Naive thymus-derived CD8-positive, alpha-beta T cell (primary cell): ENCODE measurements at regions not wholly inside any gene's neighbourhood (a gene's known extent, or its start where the extent isn't known, plus 50 kb on each side); places are given as distances from the start of the nearest gene placed in this dataset.
"Not testable (repeated sequence)": the region's sequence is repeated elsewhere in the genome, so short reads cannot be mapped to it uniquely, and the experiment has no call there.

ENCODE experiments used
- ATAC-seq, 2 donors: fragments of 150-1000 bp; cut with Tn5 transposase in 1 of 2; sonication (Bioruptor Pico), chemical (Tn5 transposase) in 1 of 2; 1 replicate in 1 of 2; 2 replicates in 1 of 2; pipeline ENCODE4 v1.10.0; 2021; ENCODE audit warnings: mild to moderate bottlenecking in 2 of 2, moderate library complexity in 2 of 2
- POLR2A ChIA-PET: fragments of 350-600 bp; sonication (Branson Sonifier 250); formaldehyde crosslinking; loops from one replicate; lab custom pipeline; 2021; ENCODE audit warnings: antibody characterized with exemption; lab: Charles Lee
- DNase-seq, 10 donors: peaks; one replicate each; pipeline versions ENCODE4 v3.0.0 to v3.0.0-alpha.2; 2020 to 2022
- H3K27ac Mint-ChIP-seq, 10 donors: one replicate each; pipeline ENCODE4 v1.8.0; 2020 to 2022; ENCODE audit warnings: mild to moderate bottlenecking in 10 of 10, mixed read lengths in 10 of 10, moderate library complexity in 4 of 10, inconsistent platforms in 1 of 10
- H3K27me3 Mint-ChIP-seq, 5 donors: one replicate each; pipeline ENCODE4 v1.8.0; 2021 to 2022; ENCODE audit warnings: mixed read lengths in 5 of 5
- H3K36me3 Mint-ChIP-seq, 3 donors: one replicate each; pipeline ENCODE4 v1.8.0; 2020 to 2022; ENCODE audit warnings: mixed read lengths in 3 of 3, mild to moderate bottlenecking in 2 of 3, inconsistent platforms in 1 of 3
- H3K4me1 Mint-ChIP-seq, 4 donors: one replicate each; pipeline ENCODE4 v1.8.0; 2021 to 2022; ENCODE audit warnings: mixed read lengths in 4 of 4
- H3K4me3 Mint-ChIP-seq, 10 donors: one replicate each; pipeline ENCODE4 v1.8.0; 2020 to 2022; ENCODE audit warnings: mild to moderate bottlenecking in 10 of 10, mixed read lengths in 10 of 10, moderate library complexity in 6 of 10, inconsistent platforms in 1 of 10
- H3K9me3 Mint-ChIP-seq, 9 donors: one replicate each; pipeline ENCODE4 v1.8.0; 2020 to 2022; ENCODE audit warnings: mixed read lengths in 9 of 9, mild to moderate bottlenecking in 3 of 9, inconsistent platforms in 1 of 9, moderate library complexity in 1 of 9

GRCh38 chr6:135672256-135672655 is 174.7 kb upstream of the AHI1 start:
- POLR2A ChIA-PET = no interaction called here
- ATAC-seq (no peak), DNase-seq (no peak)
- no peak overlapping the region for H3K4me3 Mint-ChIP-seq
- peaks cover 0 to 10% (median under 1%) of the 10 kb centered on the region in 5 donors for H3K27me3 Mint-ChIP-seq
- no peak overlapping the region for H3K27ac Mint-ChIP-seq
- H3K4me1 Mint-ChIP-seq = peaks cover 0 to 3% (median 0%) of the 10 kb centered on the region in 4 donors
- no peaks in the 10 kb centered on the region for H3K36me3 Mint-ChIP-seq
- H3K9me3 Mint-ChIP-seq = peaks cover 0 to 2% (median 0%) of the 10 kb centered on the region in 9 donors

DNA sequence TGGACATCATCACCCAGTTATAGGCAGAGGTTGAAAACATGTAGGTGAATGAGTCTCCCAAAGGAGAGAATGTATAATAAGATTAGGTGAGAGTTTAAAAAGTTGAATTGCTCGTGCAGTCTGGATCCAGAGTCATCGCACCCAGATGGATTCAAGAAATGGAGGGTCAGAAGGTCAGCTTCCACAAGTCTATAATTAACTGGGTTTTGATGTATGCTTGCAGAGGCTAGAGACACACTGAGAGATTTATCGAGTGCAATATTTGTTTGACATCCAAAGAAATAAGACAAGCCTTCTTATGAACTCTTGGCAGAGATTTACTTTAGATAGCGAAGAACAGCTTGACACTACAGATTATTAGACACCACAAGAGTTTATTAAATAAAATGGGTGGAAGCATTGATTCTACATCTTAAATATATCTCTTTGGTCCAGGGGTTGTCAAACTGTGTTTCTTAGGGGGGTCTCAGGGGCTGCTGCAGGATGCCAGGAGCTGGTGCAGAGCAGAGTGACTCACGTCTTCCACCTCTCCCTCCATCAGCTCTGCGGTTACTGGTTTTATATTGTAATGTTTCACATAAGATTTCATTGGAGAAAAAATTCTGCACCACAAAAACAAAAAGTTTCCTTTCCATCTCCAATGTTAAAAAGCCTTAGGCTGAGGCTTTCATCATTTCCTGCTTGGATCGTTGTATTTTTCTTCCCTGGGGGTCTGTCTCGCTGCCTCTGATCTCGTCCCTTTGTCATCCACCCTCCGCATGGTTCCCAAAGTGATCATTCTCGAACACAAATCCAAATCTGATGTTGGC is 176.2 kb upstream of the AHI1 start:
- no peaks in the 10 kb centered on the region for H3K27me3 Mint-ChIP-seq
- ATAC-seq (no peak), DNase-seq (no peak)
- peaks cover 0 to 2% (median 0%) of the 10 kb centered on the region in 9 donors for H3K9me3 Mint-ChIP-seq
- no peaks in the 10 kb centered on the region for H3K36me3 Mint-ChIP-seq
- POLR2A ChIA-PET = no interaction called here
- no peak overlapping the region for H3K4me3 Mint-ChIP-seq
- H3K4me1 Mint-ChIP-seq = no peaks in the 10 kb centered on the region
- peak overlapping the region in 1 of 10 donors; percentile 18 for H3K27ac Mint-ChIP-seq

GRCh38 chr6:135675026-135675425 is 176.5 kb upstream of the PDE7B start:
- Mint-ChIP-seq H3K4me3 (no peak overlapping the region), H3K36me3 (no peaks in the 10 kb centered on the region)

DNA sequence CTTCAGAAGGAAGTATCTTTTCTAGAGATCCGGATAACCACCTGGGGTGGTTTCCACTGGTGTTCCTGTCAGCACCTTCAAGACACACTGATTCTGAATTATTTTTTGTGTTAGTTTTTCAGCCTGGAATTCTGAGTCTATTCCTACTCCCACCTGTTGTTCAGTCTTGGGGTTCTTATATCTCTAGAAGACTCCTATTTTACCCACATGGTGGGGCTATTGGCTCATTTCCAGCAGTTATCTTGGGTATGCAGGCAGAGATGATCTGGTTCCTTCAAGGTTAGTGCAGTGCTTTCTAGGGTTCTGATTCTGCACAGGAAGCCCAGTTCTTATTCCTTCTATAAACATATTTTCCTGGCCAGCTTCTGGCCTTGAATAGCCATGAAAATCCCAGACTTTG is 175.6 kb upstream of the PDE7B start:
- POLR2A ChIA-PET = no interaction called here
- Mint-ChIP-seq H3K4me3 (no peak overlapping the region), H3K27me3 (no peaks in the 10 kb centered on the region), H3K9me3 (peaks cover 0 to 2% (median 0%) of the 10 kb centered on the region in 9 donors), H3K4me1 (no peaks in the 10 kb centered on the region), H3K27ac (no peak overlapping the region), H3K36me3 (no peaks in the 10 kb centered on the region)
- ATAC-seq = peak; percentile 67 to 87
- peak in 9 of 10 donors; percentile 7 to 77 (median 56) for DNase-seq

More at GRCh38 chr6:135675026-135675425, 176.5 kb upstream of the PDE7B start:
- Mint-ChIP-seq H3K27me3 (no peaks in the 10 kb centered on the region), H3K4me1 (no peaks in the 10 kb centered on the region), H3K27ac (no peak overlapping the region), H3K9me3 (peaks cover 0 to 2% (median 0%) of the 10 kb centered on the region in 9 donors)
- no peak for DNase-seq
- POLR2A ChIA-PET = no interaction called here
- ATAC-seq = no peak

DNA sequence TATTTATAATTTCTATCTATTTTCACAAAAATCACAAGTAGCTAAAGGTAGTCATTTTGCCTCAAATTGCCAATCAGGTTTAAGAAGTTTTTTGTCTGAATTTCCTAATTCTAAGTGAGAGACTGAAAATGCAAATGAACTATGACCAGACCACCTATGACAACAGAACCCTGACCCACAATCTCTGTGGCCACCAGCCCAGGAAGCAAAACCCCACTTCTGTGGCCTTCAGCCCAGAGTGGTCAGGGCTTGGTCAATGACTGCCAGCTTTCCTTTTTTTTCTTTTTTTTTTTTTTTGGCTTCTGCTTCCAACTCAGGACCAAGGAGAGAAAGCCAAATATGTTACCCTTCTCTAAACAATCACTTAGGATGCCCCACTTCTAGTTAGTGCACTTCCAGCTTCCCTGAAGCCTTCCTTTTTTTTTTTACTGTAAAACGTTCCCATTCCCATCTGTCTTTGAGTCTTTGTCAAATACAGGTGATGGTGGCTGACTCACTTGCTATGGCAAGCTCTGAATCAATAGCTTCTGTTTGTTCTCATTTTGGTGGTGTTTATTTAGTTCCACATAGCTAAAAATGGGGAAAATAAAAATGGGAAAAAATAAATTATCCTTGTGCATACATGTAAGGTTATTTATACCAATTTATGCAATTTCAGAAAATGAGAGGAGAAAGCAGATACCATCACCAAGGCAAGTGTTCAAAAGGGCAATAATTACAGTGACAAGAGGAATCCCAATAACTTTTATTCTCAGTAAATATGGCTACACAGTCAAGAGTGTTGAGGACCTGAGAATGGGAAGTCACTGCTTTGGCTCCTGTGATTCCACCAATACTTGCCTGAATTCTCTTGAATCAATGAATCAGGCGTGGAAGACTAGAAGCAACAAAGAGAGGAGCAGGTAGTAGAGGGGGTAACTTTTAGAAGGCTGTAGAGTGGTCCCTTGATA is 170.3 kb upstream of the PDE7B start:
- Mint-ChIP-seq H3K9me3 (no peaks in the 10 kb centered on the region), H3K27me3 (peaks cover 0 to 4% (median 0%) of the 10 kb centered on the region in 5 donors)
- POLR2A ChIA-PET = interaction anchor here (0.9 kb wide), 1 partner anchor 196 kb away, joined by 3 read pairs; no protein-coding TSS in a partner anchor

DNA sequence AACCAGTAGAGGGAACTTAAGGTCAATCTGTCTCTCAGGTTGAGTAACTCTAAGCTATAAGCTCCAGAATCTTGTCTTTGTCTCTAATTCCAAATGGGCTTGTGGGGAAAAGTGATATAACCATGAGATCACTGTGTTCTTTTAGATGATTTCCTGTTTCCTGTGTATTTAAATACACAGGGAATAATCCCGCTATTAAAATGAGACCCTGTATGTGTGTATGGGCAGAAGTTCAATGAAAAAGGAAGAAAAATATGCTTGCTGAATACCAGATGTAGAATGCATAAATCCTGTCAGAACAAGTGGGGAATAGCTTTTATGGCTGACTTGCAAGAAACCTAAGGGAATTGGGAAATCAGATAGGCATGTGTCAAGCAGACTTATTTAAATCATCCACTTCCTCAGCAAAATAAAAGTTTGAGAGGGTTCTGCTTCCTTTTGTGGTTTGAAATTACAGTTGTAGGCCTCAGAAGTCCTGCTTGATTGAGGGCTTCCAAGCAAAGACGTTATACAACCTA is 164.7 kb upstream of the PDE7B start:
- ATAC-seq = no peak
- no peak overlapping the region for H3K27ac Mint-ChIP-seq
- DNase-seq = no peak
- no peaks in the 10 kb centered on the region for H3K36me3 Mint-ChIP-seq
- H3K27me3 Mint-ChIP-seq = peaks cover 0 to 4% (median 0%) of the 10 kb centered on the region in 5 donors
- POLR2A ChIA-PET = no interaction called here
- H3K9me3 Mint-ChIP-seq = no peaks in the 10 kb centered on the region
- H3K4me1 Mint-ChIP-seq = peaks cover 3 to 11% (median 10%) of the 10 kb centered on the region in 4 donors
- H3K4me3 Mint-ChIP-seq = no peak overlapping the region

More for the DNA sequence above, 170.3 kb upstream of the PDE7B start:
- ATAC-seq (no peak), DNase-seq (no peak)
- H3K4me3 Mint-ChIP-seq = no peak overlapping the region
- no peaks in the 10 kb centered on the region for H3K4me1 Mint-ChIP-seq
- H3K27ac Mint-ChIP-seq = peak overlapping the region in 2 of 10 donors; percentile 9 to 55
- no peaks in the 10 kb centered on the region for H3K36me3 Mint-ChIP-seq

GRCh38 chr6:135688476-135688875 is 163.0 kb upstream of the PDE7B start:
- ATAC-seq, H3K9me3 Mint-ChIP-seq, H3K27me3 Mint-ChIP-seq, H3K4me3 Mint-ChIP-seq, DNase-seq, POLR2A ChIA-PET, H3K36me3 Mint-ChIP-seq: not testable (repeated sequence)
- peaks cover 3 to 11% (median 10%) of the 10 kb centered on the region in 4 donors for H3K4me1 Mint-ChIP-seq
- H3K27ac Mint-ChIP-seq = peak overlapping the region in 1 of 10 donors; percentile 35

- no peaks in the 10 kb centered on the region for H3K36me3 Mint-ChIP-seq
- no peaks in the 10 kb centered on the region for H3K9me3 Mint-ChIP-seq
- no peak overlapping the region for H3K4me3 Mint-ChIP-seq
- ATAC-seq (no peak), DNase-seq (no peak)
- H3K27me3 Mint-ChIP-seq = peaks cover 0 to 2% (median 0%) of the 10 kb centered on the region in 5 donors
- POLR2A ChIA-PET = no interaction called here
- H3K27ac Mint-ChIP-seq = no peak overlapping the region
- H3K4me1 Mint-ChIP-seq = peaks cover under 1 to 1% (median under 1%) of the 10 kb centered on the region in 4 donors
These were observed 159.1 kb upstream of the PDE7B start for GRCh38 chr6:135692426-135692825.

- H3K36me3 Mint-ChIP-seq = no peaks in the 10 kb centered on the region
- H3K27me3 Mint-ChIP-seq = peaks cover 0 to 4% (median 0%) of the 10 kb centered on the region in 5 donors
- ATAC-seq (no peak), DNase-seq (no peak)
- peaks cover 0 to 1% (median 0%) of the 10 kb centered on the region in 4 donors for H3K4me1 Mint-ChIP-seq
- no peak overlapping the region for H3K27ac Mint-ChIP-seq
- peaks cover 0 to 1% (median 0%) of the 10 kb centered on the region in 9 donors for H3K9me3 Mint-ChIP-seq
- POLR2A ChIA-PET = no interaction called here
- no peak overlapping the region for H3K4me3 Mint-ChIP-seq
These were observed 157.6 kb upstream of the PDE7B start for GRCh38 chr6:135693811-135694370.

GRCh38 chr6:135699705-135700104 is 151.8 kb upstream of the PDE7B start:
- Mint-ChIP-seq H3K36me3 (no peaks in the 10 kb centered on the region), H3K4me1 (no peaks in the 10 kb centered on the region), H3K9me3 (peaks cover 0 to 2% (median 0%) of the 10 kb centered on the region in 9 donors), H3K27ac (no peak overlapping the region), H3K27me3 (peaks cover 0 to 4% (median 0%) of the 10 kb centered on the region in 5 donors), H3K4me3 (no peak overlapping the region)
- DNase-seq (no peak), ATAC-seq (no peak)
- POLR2A ChIA-PET = no interaction called here

DNA sequence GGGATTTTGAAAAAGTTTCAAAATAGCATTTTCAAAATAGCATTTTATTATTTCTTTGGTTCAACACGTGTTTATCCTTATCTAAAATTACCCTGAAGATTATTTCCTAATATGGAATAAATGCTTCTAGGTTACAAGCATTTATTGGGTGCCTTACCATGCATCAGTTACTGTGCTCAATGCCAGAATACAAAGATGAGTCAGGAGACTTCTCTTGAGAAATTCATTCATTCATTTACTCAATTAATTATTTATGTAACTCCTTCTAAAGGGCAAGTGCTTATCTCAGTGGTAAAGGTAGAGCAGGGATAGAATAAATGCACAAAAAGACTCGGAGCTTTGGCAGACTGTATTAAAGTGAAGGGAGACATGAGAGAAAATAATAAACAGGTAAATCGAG is 150.1 kb upstream of the PDE7B start:
- Mint-ChIP-seq H3K9me3 (peaks cover 0 to 2% (median 0%) of the 10 kb centered on the region in 9 donors), H3K27me3 (peaks cover 0 to 4% (median 0%) of the 10 kb centered on the region in 5 donors), H3K27ac (no peak overlapping the region), H3K4me1 (no peaks in the 10 kb centered on the region), H3K4me3 (no peak overlapping the region), H3K36me3 (no peaks in the 10 kb centered on the region)
- DNase-seq (no peak), ATAC-seq (no peak)
- POLR2A ChIA-PET = no interaction called here

DNA sequence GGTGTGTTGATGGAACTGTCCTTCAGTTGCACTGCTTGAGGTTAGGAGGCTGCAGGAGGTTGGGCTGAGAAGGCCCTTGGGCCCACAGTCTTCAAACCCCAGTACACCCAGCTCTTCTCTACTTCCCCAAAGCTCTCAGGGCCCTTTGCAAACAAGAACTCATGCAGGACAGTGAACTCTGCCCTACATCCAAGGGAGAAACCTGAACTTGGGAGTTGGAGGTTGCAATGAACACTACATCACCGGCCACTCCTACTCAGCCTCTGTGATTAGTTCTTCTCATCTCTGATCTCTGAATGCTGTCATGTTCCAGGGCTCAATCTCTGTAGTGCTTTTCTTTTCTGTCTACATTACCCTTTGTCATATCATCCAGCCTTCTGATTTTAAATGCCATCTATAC is 148.5 kb upstream of the PDE7B start:
- ATAC-seq (no peak), DNase-seq (no peak)
- no peak overlapping the region for H3K4me3 Mint-ChIP-seq
- POLR2A ChIA-PET = no interaction called here
- no peaks in the 10 kb centered on the region for H3K36me3 Mint-ChIP-seq
- H3K27ac Mint-ChIP-seq = no peak overlapping the region
- H3K9me3 Mint-ChIP-seq = peaks cover 0 to 2% (median 0%) of the 10 kb centered on the region in 9 donors
- no peaks in the 10 kb centered on the region for H3K27me3 Mint-ChIP-seq
- H3K4me1 Mint-ChIP-seq = no peaks in the 10 kb centered on the region
